ENCODE measurements at regions not wholly inside any gene's neighbourhood (a gene's known extent, or its start where the extent isn't known, plus 50 kb on each side); places are given as distances from the start of the nearest gene placed in this dataset.
A peak's percentile ranks its signal among the peaks of the same experiment; 100 is the strongest.

GRCh38 chr17:77542011-77542410 lies 401.2 kb downstream of the SEC14L1 start:
- no peak for TF ChIP-seq CTCF (conservative IDR thresholded peaks at IDR 0.05)
- peak overlapping the region; percentile 48; the same call in 1 of the 2 replicates for H3K27ac ChIP-seq

GRCh38 chr17:77542551-77543490 lies 402.1 kb downstream of the SEC14L1 start:
- TF ChIP-seq CTCF (conservative IDR thresholded peaks at IDR 0.05) = peak; percentile 99
- peak overlapping the region; percentile 48 for H3K27ac ChIP-seq

- peak overlapping the region; percentile 48; the same call in 1 of the 2 replicates for H3K27ac ChIP-seq
- TF ChIP-seq CTCF (conservative IDR thresholded peaks at IDR 0.05) = no peak
Observed at GRCh38 chr17:77543801-77544200, 403.0 kb downstream of the SEC14L1 start.

GRCh38 chr17:77544347-77545110 lies 403.8 kb downstream of the SEC14L1 start:
- TF ChIP-seq CTCF (conservative IDR thresholded peaks at IDR 0.05) = no peak
- H3K27ac ChIP-seq = no peak overlapping the region

GRCh38 chr17:77546772-77547241 lies 406.0 kb downstream of the SEC14L1 start:
- no peak overlapping the region for H3K27ac ChIP-seq
- no peak for TF ChIP-seq CTCF (conservative IDR thresholded peaks at IDR 0.05)

GRCh38 chr17:77548967-77549366 lies 408.2 kb downstream of the SEC14L1 start:
- H3K27ac ChIP-seq = peak overlapping the region; percentile 7; the same call in 1 of the 2 replicates
- no peak for TF ChIP-seq CTCF (conservative IDR thresholded peaks at IDR 0.05)

Data from VCaP (cell line).